HG03469 (cell line): ENCODE measurements at regions not wholly inside any gene's neighbourhood (a gene's known extent, or its start where the extent isn't known, plus 50 kb on each side); places are given as distances from the start of the nearest gene placed in this dataset.

Source experiments
- ATAC-seq: cut with Tn5 transposase; IDR thresholded peaks from one replicate; pipeline ENCODE4 v1.9.1; 2021; ENCODE audit warnings: mild to moderate bottlenecking, moderate library complexity, moderate number of reproducible peaks; ENCODE audit not compliant: unreplicated experiment

DNA sequence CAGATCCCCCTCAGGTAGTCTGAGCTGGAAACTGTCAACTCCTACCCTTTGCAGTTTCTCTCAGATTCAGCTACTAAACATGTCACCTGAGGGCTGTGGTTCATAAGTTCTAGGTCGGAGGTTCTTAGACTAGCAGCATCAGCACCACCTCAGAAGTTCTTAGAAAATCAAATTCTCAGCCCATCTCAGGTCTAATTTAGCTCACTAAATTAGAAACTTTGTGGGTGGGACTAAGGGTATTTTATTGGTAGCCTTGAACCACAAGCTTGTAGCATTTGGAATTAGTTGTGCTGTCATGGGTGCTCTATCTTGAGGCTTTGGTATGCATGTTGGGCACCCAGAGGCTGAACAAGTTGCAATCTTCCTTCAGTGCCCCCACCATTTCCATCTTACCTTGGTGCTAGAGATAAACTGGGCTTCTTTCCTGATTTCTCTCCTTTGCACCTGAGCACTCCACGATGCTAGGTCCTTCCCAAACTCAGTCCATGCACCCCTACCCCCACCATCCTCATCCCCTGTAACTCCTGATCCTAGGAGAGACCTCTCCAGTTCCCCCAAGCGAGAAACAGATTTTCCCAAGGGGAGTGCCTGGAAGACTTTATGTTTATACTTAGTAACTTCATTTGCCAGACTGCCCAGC lies 54.2 kb downstream of the S1PR1 start:
- ATAC-seq, result no peak

DNA sequence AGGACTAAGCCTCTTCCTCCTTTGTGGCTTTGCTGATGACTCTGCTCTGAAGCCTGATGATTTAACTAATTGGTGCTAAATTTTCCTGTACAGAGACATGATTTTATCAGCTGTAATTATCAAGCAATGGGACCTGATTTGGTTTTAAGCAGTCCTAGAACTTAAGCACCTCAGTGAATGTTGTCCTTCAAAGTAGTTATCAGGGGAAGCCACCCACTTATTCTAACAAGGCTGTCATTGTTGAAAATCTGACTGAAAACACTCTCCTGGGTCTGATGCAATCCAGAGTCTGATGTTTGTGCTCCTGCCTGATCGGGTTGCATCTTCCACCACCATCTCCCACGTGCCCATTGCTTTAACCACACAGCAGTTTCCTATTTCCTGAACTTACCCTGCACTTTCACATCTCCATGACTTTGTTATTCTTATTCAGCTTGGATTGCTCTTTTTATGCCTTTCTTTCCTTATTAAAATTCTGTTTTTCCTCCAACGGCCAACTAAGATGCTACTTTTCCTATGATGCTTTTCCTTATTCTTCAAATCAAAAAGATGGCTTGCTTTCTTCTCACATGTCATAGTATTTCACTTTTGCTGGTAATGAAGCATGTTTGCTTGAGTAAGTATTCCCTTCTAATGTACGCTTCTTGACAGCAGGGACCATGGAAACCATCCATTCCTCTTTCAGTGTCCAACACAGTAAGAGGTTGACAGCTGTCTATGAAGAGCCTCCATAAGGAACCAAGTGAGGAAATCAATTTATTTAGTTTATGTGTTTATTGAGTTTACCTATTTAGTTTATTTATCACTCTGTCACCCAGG lies 55.0 kb downstream of the S1PR1 start:
- no peak for ATAC-seq

DNA sequence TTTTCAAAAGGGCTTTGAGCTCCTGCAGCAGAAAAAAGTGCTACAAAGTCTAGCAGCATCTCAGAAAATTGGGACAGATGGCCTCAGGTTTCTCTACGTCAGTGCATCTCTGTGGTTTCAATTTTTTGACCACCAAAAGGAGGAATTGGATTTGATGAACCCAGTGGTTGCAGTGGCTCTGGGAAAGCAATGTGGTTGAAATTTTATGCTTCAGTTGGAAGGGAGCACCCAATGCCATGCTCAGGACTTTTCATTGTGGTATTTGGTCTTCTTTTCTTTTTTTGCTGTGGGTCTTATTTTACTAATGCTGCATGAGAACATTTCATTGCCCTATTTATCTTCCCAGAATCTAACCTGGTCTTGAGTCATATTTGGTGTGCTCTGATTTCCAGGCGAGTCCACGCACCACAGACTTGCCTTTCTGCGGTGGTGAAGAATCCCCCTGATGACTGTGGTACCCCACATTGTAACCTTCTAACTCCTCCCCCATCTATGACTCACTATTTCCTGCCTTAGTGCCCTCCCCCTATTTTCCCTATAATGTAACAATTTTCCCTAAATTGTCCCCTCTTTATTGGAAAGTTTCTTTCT lies 56.7 kb downstream of the S1PR1 start:
- ATAC-seq, result peak; percentile 52

DNA sequence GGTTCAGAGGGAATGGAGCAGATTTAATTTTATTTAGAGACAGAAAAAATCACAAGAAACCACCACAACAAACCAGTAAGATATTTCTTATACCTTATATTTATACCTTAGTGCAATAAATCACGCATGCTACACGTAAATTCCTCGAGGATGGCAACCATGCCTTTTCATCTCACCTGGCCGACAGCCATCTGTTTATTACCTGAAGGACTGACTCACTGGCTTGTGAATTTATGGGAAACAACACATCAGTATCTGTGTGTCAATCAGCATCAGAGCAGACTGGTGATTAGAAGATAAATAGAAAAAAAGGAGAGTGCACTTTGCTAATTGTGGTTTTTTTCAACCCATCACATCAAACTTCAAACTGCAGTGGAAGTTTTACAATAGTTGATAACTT lies 58.4 kb downstream of the S1PR1 start:
- no peak for ATAC-seq

DNA sequence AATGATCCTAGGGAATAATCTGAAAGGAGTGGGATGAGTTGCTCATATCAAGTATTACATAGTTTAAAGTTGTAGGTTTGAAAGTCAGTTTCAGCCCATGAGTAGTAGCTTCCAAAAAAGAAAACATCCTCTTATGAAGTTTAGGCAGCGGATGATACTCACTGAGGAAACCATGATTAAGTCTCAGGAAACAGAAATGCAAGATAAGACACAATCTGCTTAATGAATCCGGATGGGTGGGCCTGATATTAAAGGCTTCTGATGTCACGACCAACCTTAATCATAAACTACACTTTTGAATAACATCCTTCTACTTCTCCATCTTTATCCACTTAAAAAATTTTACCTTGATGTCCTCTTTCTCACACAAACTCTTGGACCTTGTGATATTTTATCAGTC lies 61.8 kb downstream of the S1PR1 start:
- no peak for ATAC-seq

DNA sequence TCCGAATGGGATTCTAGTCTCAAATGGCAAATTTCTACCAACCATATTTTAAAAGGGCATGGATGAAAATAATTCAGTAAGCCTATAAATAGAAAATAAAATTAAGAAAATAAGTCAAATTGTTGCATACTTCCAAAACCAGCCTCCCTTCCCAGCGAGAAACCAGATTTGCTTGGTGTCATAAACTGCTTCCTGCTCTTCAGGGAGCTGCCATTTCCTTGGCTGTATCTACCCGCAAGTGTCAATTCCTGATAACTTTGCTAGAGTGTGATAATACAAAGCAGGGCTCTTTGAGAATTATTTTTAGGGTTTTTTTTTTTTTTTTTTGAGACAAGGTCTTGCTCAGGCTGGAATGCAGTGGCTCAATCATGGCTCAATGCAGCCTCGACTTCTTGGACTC lies 62.3 kb downstream of the S1PR1 start:
- no peak for ATAC-seq

DNA sequence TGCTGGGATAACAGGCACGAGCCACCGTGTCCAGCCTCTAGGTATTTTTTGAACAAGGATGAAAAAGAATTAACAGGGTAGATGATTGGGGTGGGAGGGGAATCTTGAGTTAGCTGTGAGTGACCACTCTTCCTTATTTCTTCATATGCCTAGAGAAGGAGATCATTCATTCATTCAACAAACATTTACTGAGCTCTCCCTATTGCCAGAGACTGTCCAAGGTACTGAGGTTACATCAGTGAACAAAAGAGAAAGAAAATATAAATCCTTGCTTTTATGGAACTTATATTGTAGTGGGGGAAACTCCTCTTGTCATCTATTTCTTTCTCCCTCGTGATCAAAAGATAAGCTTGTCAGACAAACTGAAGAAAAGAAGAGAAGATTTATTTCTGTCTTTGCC lies 62.9 kb downstream of the S1PR1 start:
- no peak for ATAC-seq

DNA sequence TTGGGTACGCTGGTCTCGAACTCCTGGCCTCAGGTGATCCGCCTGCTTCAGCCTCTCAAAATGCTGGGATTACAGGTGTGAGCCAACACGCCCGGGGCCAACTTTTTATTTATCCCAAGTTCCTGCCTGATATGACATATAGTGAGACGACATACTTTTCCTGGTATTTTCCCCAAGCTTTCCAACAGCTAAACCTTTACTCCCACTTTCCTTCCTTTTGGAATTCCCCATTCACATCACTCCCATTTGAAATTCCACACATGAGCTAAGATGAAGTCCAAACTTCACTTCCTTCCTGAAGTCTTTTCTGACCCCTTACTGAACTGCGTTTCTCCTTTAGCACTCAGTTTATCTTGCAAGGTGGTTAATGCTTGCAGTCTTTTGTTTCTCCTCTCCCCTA lies 64.1 kb downstream of the S1PR1 start:
- no peak for ATAC-seq

DNA sequence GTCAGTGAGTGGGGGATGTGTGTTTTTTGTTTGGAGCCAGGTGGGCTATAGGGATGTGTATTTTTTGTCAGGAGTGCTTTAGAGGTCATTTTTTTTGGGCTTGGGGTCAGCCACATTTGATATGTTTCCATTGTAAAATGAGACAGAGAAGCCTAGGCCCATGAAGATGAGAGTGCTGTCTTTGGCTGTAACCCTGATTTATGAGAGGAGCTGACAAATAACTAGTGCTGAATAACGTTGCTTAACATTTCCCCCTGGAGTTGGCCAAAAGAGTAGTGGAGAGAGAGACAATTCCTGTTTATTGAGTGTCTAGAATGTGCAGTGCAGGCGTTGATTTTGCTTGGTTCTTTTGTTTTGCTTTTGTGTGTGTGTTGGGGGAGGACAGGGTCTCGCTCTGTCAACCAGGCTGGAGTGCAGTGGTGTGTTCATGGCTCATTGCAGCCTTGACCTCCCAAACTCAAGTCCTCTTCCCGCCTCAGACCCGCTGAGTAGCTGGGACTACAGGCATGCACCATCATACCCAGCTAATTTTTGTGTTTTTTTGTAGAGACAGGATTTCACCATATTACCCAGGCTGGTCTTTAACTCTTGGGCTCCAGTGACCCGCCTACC lies 64.7 kb downstream of the S1PR1 start:
- ATAC-seq, result no peak

DNA sequence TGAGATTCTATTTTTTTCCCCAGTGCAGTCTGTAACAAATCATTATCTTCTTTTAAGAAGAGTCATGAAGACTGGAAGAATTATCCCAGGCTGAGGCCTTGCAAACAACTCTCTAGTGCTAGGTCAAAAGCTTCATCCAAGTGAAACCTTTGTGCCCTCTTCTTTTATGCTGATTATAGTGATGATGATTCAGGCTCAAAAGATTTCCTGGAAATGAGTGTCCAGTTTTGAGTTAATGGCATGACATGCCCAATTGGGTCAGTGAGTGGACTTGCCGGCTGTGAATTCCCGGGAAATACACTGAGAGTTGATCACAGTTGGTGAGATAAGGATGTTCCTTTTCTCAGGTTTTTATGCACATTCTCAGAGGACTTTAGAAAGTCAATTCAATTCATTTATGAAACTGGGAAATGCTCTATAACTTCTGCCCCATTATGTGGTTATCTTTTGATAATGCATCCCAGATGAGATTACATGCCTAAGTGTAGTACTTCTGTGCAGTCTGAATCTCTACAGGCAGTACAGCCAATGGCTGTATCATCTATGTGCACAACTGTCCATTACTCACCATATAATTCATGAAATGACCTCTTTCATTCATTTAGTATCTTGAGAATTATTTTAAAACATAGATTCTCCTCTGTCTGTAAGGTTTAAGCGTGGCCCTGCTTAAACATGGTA lies 66.2 kb downstream of the S1PR1 start:
- no peak for ATAC-seq

DNA sequence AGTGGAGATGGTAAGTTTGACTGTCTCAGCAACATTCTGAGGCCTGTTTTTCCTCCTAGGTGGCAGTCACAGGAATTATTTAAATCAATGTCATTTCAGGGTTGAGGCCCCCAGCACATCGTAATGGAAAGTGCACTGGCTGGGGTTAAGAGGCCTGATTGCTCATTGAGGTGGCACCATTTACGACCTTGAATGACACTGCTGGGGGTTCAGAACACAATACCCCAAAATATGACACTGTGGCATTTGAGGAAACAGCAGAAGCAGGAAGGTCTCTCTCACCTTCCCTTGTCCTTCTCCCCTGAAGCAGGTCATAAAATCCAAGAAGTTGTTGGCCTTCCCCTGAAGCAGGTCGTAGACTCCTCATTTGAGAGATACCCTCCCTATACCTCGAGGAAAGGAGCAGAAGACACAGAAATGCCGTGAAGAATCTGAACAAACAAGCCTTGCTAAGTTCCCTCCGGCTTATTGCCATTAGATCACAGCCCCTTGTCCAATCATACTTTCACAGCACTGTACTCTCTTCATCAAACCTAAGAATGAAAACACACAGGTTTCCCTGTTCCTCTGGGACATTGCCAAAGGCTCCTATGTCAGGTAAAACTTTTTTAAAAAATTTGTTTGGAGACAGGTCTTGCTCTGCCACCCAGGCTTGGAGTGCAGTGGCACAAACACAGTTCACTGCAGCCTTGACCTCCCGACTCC lies 71.3 kb downstream of the S1PR1 start:
- ATAC-seq, result no peak

DNA sequence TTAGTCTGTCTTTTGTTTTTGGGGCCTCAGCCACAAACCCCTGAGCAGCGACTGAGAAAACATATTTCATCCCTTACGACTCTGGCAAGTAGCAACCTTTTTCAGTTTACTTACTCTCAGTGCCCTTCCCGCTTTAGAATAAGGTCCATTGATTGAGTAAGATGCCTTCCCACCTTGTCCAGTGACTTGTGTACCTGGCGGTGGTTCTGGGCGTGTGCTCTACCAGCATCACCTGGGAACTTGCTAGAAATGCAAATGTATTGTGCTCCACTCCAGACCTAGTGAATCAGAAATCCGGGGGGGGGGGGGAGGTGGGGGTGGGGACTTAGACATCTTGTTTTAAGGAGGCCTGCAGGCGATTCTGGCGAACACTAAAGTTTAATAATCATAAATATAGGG lies 72.1 kb downstream of the S1PR1 start:
- peak; percentile 19 for ATAC-seq

DNA sequence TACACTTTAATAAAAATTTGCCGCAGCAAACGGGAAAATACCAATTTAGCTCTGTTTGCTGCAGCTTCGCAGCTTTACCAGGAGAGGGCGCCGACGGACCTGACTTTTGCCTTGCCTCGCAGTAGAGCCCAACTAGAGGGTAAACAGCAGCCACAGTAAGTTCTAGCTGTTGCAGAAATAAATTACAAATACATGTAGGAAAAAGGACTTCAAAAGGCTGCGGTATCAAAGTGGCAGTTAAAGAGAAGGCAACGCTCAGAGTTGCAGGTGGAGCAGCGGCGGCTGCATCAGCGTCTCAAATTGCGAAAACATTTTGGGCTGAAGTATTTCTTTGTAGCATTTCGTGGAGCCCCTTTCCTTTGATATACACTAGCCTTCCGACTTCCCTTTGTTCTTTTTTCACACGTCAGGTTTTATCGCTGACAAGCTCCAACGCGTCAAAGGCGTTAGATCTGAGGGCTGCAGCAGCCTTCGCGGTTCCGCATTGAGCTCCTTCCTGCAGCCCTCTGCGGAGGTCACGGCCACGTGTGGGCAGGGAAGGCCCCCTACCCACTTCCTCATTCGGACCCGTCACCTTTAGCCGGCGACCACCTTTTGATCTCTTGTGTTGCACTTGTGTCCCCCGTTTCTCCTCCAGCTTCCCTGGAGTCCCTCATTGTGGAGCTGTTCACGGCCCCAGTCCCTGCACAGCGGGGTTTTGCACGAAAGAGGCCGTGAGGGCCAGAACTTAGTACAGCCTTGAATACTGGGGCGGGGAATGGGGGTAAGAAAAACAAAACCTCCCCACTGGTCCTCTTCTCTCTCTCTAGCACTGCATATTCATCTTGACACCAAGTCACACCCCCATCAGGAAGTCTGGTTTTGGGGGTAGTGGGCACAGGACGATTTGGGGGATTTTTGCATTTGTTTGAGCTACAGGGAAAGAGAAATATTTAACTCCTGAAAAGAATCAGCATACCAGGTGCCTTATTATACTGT lies 72.8 kb downstream of the S1PR1 start:
- peak; percentile 24 for ATAC-seq

DNA sequence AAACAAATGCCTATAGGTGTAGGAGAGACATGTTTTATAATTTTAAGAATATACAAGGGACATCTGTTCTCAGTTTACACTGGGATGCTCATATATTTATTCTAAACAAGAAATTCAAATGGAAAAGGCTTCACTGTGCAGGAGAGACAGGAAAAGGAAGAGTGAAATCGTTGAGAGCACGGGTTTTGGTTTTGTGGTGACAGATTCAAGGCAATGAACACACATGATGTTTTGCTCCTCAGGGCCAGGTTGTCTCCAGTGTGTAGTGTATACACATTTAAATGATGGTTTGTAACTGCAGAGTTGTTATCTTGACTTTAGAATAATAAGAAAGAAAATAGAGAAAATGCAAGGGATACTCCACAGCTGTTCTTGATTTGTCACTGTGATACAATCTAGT lies 73.7 kb downstream of the S1PR1 start:
- no peak for ATAC-seq

DNA sequence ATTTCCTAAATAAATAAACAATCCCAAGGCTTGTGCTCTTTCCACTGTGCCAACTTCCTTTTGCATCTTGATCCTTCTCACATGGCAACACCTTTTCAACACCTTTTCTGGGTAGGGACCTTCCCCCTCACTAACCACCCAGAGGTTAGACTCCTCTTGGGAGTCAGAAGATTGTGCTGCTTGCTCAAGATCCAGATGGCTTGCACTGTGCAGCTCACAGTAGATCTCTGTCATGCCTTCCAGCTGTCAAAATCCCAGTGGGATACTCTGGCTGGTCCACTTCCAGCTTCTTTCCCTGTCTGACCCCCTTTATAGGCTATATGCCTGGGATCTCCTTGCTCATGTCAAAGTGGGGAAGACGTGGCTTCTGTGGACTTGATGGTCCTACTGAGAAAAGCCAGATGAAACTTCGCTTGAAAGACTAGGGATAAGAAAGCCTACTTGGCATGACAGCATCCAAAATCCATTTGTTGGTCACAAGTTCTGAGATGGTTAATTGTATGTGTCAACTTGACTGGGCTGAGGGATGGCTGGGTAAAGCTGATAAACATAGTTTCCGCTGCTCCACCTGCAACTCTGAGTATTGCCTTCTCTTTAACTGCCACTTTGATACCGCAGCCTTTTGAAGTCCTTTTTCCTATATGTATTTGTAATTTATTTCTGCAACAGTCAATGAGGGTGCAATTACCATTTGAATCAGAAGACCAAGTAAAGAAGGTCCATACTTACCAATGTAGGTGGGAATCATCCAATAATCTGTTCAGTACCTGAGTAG lies 74.5 kb downstream of the S1PR1 start:
- ATAC-seq, result no peak

DNA sequence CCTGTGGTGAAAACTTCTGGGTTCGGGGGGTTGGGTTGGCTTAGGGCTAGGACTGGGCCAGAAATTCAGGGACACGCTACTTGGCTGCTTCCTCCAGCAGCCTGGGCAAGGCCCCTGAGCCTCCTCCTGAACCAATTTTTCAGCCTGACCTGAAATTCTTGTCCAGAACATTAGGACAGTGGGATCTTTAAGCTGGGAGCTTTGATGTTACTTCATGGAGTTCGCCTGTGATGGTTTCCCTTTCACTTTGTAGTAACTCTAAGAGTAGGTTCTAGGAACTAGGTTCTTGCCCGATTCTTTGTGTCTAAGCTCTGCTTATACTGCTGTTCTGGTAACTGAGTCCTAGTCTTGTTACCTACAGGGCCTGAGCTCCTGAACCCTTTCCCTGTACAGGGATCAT lies 75.3 kb downstream of the S1PR1 start:
- no peak for ATAC-seq

DNA sequence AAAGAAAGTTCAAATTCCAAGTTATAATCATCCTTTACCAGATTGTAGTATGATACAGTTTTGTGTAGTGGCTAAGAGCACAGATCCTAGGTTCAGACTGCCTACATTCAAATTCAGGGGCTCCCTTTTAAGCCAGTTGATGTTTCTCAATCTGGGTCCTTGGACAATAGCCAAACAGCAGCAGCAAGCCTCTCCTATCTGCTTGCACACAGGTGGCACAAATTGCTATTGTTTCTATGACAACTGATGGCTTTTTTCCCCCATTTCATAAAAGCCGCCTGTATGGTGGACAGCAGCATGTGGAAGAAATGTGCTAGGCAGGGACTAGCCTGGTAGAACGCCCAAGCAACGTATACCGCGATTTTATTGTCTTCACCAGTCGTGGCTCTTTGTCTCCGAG lies 76.5 kb downstream of the S1PR1 start:
- ATAC-seq, result no peak

DNA sequence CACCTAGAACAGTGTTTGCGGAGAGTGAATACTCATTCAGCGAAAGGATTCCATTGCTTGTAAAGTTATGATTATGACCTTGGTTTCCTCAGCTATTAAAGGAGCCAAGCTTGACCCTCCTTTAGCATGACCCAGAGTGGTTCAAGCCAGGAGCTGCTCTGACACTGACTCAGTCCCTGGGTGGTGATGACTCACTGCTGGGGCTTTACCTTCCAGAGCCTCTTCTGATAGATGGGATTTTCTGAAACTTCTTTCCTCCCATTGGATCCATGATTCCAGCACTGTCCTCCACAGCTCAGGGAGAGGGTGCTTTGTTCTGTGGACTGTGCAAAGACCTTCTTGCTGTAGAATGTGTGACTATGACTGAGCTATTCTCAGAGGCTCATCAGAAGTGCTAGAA lies 77.4 kb downstream of the S1PR1 start:
- ATAC-seq, result peak; percentile 20

DNA sequence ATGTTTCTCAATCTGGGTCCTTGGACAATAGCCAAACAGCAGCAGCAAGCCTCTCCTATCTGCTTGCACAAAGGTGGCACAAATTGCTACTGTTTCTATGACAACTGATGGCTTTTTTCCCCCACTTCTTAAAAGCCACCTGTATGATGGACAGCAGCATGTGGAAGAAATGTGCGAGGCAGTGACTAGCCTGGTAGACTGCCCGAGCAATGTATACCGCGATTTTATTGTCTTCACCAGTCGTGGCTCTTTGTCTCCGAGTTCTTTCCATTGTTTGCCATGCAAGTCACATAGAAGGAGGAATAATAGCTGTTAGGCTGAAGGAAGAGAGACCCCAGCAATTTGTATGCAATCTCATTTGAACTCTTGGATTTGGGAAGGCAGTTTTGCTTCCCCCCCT lies 79.4 kb downstream of the S1PR1 start:
- no peak for ATAC-seq
